ENCODE measurements at regions not wholly inside any gene's neighbourhood (a gene's known extent, or its start where the extent isn't known, plus 50 kb on each side); places are given as distances from the start of the nearest gene placed in this dataset.

DNA sequence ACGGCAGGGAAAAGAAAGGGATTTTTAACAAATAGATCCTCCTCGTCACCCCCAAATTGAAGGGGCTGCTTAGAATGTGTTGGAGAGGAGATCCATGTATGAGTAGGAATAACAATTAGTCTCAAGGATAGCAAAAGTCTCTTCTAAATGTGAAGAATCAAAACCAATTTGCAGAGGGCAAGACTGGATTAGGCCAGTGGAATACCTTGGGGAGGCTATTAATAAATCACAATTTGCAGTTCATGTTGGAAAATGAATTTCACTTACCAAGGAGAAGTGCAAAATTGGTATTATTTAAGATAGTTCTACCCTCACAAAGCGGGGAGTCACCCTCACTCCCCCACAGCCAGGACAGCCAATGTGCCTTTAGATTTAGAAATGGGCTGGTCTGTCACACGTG, 299.8 kb upstream of the SLC30A5 start:
- no peak for DNase-seq (ENCODE audit: low read depth, low spot score)

DNA sequence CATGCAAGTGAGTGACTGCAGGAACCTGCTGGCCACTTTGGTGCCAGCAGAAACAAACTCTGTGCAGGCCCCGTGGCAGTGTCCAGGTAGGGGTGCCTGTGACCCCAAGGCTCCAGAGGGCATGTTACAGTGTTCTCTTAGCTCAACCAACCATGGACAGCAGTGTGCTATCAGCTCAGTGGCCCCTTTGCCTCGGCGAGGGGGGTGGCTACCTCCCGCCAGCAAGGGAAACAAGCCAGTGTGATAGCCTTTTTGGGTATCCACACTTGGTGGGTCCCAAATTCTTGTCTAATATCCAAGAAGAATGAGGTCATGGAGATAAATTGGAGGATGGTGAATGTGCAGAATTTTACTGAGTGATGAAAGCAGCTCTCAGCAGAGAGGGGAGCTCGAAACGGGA, 298.6 kb upstream of the SLC30A5 start:
- DNase-seq (ENCODE audit: low read depth, low spot score): no peak

- no peak for DNase-seq (ENCODE audit: low read depth, low spot score)
Measured at GRCh38 chr5:68798877-68799843, 294.7 kb upstream of the SLC30A5 start.

DNA sequence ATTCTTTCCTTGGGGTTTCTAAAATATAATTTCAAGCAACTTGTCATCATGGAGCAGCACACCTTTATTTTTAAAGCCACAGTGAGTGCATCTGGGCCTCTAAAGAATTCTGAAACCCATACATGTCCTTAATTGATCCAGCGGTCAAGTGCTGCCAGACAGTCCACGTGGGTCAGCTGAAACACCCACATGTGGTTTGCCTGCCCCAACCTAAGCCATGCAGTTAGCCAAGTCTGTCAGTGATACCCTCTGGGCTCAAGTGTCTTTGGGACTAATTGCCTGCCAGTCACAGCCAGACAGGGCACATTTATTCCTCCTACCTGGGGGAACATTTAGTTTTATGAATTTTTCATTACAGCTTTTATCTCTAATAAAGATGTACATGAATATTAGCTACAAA, 291.4 kb upstream of the SLC30A5 start:
- DNase-seq (ENCODE audit: low read depth, low spot score): no peak

DNA sequence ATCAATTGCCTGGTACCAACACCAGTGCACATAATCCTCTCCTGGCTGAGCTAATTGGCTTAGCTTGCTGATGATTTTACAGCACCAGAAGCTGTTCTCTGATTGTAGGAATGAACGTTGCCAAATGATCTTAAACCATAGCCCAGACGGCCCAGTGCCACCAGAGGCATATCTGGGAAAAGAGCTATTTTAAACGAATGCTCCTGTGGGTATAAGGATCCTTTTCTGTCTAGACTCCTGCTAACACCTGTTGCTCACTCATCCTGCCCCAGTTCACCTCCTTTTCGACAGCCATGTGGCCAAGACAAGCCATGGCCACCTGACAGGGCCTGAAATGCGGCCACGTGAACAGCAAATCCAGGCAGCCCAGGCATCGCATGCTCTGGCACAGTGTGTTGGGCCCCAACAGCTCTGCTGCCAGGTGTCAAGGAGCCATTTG, 289.9 kb upstream of the SLC30A5 start:
- no peak for DNase-seq (ENCODE audit: low read depth, low spot score)

DNA sequence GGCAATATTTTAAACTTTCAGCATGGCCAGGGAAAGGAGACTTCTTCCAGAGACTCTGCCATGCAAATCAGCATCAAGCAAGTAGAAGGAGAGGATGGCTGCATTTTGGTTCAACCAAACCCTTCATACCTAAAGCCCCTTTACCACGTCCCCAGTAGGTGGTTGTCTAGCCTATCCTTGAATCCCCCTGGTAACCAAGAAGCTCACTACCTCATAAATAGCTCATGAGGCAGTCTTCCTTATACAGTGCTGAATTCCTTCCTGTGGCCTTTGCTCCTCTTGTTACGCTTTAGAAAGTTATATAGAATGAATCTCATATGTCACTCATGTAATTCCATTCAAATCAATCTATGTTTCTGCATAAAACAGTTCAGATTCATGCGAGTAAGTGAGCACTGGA, 289.5 kb upstream of the SLC30A5 start:
- DNase-seq (ENCODE audit: low read depth, low spot score): no peak

- no peak for DNase-seq (ENCODE audit: low read depth, low spot score)
Measured at GRCh38 chr5:68805444-68805843, 288.4 kb upstream of the SLC30A5 start.

DNA sequence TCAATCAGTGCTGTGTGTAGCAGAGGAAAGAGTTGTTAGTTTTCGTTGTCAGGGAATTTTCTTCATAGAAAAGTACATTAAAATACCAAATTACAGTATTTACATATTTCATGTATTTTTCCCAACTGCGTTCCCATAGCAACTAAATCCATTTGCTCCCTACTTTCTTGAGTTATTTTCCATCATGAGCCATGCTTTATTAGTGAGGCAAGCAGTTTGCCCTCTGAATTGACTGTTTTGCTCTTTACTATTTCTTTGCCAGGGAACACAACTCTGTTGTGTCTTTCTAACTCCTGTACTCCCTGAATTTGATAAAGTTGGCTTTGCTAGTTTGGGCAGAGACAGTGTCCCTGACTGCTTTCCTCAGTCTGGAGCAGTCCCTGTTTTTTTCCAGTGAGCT, 276.2 kb upstream of the SLC30A5 start:
- no peak for DNase-seq (ENCODE audit: low read depth, low spot score)

GRCh38 chr5:68818057-68818695, 275.6 kb upstream of the SLC30A5 start:
- peak; percentile 31 for DNase-seq (ENCODE audit: low read depth, low spot score)

DNA sequence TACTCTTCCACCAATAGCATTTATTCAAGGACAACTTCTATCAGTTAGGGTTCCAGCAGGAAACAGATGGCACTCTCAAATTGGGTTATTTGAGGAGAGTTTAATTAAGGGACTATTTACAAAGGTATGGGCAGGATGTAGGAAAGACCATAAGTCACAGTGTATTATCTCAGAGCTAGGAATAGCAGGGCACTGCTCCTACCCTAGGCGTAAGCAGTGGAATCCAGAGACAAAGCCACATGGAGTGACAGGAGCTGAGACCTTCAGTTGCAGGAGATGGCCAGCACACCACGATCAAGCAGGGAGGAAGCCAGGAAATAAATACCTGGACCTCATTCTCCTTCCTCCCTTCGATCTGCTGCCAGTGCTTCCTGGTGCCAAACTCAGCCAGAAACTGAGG, 274.9 kb upstream of the SLC30A5 start:
- DNase-seq (ENCODE audit: low read depth, low spot score): no peak

- DNase-seq (ENCODE audit: low read depth, low spot score): no peak
Measured at GRCh38 chr5:68821056-68821455, 272.8 kb upstream of the SLC30A5 start.

- no peak for DNase-seq (ENCODE audit: low read depth, low spot score)
Measured at GRCh38 chr5:68822796-68823195, 271.0 kb upstream of the SLC30A5 start.

DNA sequence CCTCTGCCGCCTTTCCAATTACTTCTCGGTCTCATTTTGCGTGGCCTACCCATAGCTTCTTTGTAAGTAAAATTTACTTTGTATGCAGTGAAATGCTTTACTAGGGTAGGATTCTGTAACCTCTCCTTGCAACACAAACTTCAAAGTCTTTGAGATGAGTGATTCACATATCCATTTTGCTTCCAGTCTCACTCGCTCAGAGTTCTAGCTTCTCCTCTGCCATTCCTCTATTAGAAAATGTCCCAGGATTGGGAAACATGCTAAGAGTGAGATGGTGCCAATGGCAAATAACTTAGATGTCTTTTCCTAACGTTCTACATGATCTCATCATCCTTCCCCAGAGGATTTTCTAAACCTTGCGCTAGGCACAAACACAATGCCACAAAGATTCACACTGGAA, 270.5 kb upstream of the SLC30A5 start:
- no peak for DNase-seq (ENCODE audit: low read depth, low spot score)

DNA sequence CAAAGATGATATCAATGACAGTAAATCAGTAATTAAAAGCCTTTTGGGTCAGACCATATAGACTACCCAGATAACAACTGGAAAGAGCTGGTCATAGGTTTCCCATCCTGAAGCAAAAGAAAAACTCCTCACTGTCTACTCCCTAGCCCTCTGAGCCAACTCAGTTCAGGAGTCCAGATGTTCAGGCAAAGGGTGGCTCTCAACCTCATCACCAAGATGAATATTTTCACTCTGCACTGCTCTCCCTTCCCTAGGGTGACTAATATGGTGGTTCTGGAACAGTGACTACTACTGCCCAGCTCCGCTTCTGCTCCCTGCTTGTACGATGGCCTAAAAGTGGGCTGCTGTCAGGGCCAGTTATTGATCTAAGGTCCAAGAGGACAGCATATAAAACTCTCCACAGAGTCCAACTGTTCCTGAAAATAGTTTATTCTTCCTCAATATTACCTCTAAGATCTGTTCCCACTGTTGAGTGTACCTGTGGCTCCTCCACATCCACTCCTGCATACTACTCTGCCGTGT, 263.4 kb upstream of the SLC30A5 start:
- no peak for DNase-seq (ENCODE audit: low read depth, low spot score)

- DNase-seq (ENCODE audit: low read depth, low spot score): no peak
Measured at GRCh38 chr5:68834491-68834981, 259.3 kb upstream of the SLC30A5 start.

DNA sequence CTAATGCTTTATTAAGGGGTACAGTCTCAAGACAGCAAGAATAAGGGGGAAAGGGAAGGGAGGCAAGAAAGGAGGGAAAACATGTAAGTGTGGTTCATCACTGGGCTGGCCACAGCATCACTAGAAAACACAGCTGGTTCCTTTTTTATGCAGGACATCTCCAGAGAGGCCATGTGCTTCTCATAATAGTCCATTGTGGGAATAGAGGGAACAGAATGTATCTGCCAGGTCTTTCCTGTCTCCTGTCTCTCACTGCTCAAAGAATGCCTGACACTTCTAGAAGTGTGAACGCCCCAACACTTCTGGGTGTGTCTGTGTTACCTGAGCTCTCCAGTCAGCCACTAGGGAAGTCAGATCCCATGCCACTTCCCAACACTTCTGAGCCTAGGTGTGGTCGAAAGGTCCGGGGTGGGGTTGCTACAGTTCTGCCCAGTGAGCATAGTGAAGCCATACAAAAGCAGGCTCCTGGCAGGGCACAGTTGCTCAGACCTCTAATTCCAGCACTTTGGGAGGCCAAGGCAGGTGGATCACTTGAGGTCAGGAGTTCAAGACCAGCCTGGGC, 255.6 kb upstream of the SLC30A5 start:
- no peak for DNase-seq (ENCODE audit: low read depth, low spot score)

GRCh38 chr5:68839019-68839552, 254.7 kb upstream of the SLC30A5 start:
- DNase-seq (ENCODE audit: low read depth, low spot score): no peak

DNA sequence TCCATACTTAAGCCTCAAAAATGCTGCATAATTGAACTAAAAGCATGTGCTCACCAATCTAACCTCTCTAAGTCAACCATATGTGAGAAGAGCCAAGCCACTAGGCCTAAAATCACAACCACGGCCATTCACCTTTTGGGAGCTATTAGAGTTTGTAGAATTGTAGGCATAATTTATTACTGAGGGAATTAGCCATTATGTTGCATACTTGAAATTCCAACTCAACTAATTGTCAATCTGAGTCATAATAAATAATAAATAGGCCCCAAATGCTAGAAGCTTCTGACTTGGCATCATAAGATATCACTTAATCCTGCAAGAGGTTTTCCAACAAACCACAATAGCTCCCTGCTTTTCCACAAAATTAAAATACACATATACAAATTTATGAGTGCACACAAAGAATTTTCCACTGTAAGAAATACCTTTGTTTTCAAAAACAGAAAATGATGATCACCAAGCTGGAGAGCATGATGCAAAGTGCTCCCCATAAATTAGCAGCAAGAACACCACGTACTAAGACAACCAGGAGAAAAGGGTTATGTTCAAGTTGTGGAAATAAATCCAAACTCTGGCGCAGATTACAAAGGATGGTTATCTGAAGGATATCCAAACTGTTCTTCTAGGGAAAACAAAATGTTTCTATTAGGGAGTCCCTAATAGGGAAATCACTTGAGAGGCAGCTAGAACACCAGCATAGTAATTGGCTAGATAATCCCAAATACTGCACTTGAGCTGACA, 250.0 kb upstream of the SLC30A5 start:
- no peak for DNase-seq (ENCODE audit: low read depth, low spot score)

GRCh38 chr5:68845131-68845530, 248.7 kb upstream of the SLC30A5 start:
- DNase-seq (ENCODE audit: low read depth, low spot score): peak; percentile 41

DNA sequence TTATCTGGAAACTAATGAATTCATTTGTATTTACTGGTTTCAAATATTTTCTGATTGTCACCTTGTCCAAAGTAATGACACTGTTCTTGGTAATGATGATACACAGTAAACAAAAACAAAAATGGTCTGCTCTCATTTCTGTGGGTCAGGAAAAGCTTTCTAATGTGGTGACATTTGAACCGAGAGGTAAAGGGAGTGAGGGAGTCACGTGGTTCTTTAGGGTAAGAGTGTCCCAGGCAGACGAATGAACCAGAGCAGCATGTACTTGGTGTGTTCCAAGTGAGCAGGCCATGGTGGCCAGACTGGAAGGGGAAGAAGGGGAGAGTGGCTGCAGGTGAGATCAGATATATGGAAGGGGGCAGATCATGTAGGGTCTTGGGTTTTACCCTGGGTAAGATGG, 247.0 kb upstream of the SLC30A5 start:
- DNase-seq (ENCODE audit: low read depth, low spot score): no peak

DNA sequence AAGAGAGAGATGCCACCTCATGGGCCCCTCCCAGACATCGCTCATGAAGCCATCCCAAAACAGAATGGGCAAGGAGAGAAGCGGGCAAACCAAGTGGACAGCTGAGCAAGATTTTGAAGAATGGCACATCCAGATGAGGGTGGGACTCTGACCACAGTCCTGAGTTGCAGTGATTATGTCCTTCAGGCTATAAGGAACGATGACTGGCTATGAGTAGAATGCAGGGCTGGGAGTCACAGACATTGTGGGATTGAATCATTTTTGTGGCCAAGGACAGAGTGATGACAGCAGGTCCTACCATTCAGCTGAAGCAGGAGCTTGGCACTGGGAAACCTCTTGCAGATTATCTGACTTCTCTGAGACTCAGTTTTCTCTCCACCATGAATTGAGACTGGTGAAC, 245.7 kb upstream of the SLC30A5 start:
- peak; percentile 26 for DNase-seq (ENCODE audit: low read depth, low spot score)

Measured in astrocyte of the hippocampus (primary cell).